ENCODE measurements at regions not wholly inside any gene's neighbourhood (a gene's known extent, or its start where the extent isn't known, plus 50 kb on each side); places are given as distances from the start of the nearest gene placed in this dataset.
"Not testable (repeated sequence)": the region's sequence is repeated elsewhere in the genome, so short reads cannot be mapped to it uniquely, and the experiment has no call there.

- no peak overlapping the region for H3K4me3 ChIP-seq (ENCODE audit: low read depth, poor library complexity, severe bottlenecking)
- WGBS, 2 donors = 73 to 82% methylated on average over 5 of the region's 5 CpGs
- intact Hi-C loops (cut with DNase I; ENCODE audit: low total_unique reads) = no loop called here
- TF ChIP-seq POLR2A (IDR thresholded peaks at IDR 0.05) (no peak), CTCF (IDR thresholded peaks at IDR 0.05) (no peak)
- DNase-seq (ENCODE audit: low spot score in 2 of 2) = no peak
Observed at GRCh38 chr9:105118636-105119035, 125.8 kb upstream of the SLC44A1 start.

GRCh38 chr9:105119156-105119555 lies 125.3 kb upstream of the SLC44A1 start:
- intact Hi-C loops (cut with DNase I; ENCODE audit: low total_unique reads) = no loop called here
- DNase-seq (ENCODE audit: low spot score in 2 of 2) = no peak
- WGBS, 2 donors = 69 to 74% methylated on average over 6 of the region's 6 CpGs
- TF ChIP-seq CTCF (IDR thresholded peaks at IDR 0.05) (no peak), POLR2A (IDR thresholded peaks at IDR 0.05) (no peak)
- H3K4me3 ChIP-seq (ENCODE audit: low read depth, poor library complexity, severe bottlenecking) = no peak overlapping the region

- intact Hi-C loops (cut with DNase I; ENCODE audit: low total_unique reads) = no loop called here
- TF ChIP-seq CTCF (IDR thresholded peaks at IDR 0.05) (no peak), POLR2A (IDR thresholded peaks at IDR 0.05) (no peak)
- 82 to 87% methylated on average over 3 of the region's 3 CpGs for WGBS, 2 donors
- DNase-seq (ENCODE audit: low spot score in 2 of 2) = no peak
- no peak overlapping the region for H3K4me3 ChIP-seq (ENCODE audit: low read depth, poor library complexity, severe bottlenecking)
Observed at GRCh38 chr9:105121861-105122430, 122.5 kb upstream of the SLC44A1 start.

- DNase-seq (ENCODE audit: low spot score in 2 of 2); H3K4me3 ChIP-seq (ENCODE audit: low read depth, poor library complexity, severe bottlenecking); intact Hi-C loops (cut with DNase I; ENCODE audit: low total_unique reads): not testable (repeated sequence)
- 94% methylated on average over 5 of the region's 5 CpGs for WGBS, 2 donors
Observed at GRCh38 chr9:105124598-105124997, 119.9 kb upstream of the SLC44A1 start.

- intact Hi-C loops (cut with DNase I; ENCODE audit: low total_unique reads) = no loop called here
- DNase-seq (ENCODE audit: low spot score in 2 of 2) = no peak
- H3K4me3 ChIP-seq (ENCODE audit: low read depth, poor library complexity, severe bottlenecking) = no peak overlapping the region
- no peak for TF ChIP-seq CTCF (IDR thresholded peaks at IDR 0.05)
- no peak for TF ChIP-seq POLR2A (IDR thresholded peaks at IDR 0.05)
- 93% methylated on average over 1 of the region's 1 CpG for WGBS, 2 donors
Observed at GRCh38 chr9:105126226-105126625, 118.2 kb upstream of the SLC44A1 start.

GRCh38 chr9:105127863-105128220 lies 116.6 kb upstream of the SLC44A1 start:
- H3K4me3 ChIP-seq (ENCODE audit: low read depth, poor library complexity, severe bottlenecking) = no peak overlapping the region
- WGBS, 2 donors = 53 to 63% methylated on average over 3 of the region's 3 CpGs
- TF ChIP-seq POLR2A (IDR thresholded peaks at IDR 0.05) = no peak
- no peak for TF ChIP-seq CTCF (IDR thresholded peaks at IDR 0.05)
- intact Hi-C loops (cut with DNase I; ENCODE audit: low total_unique reads) = no loop called here
- no peak for DNase-seq (ENCODE audit: low spot score in 2 of 2)

All from lower leg skin (tissue), 4 donors.